ENCODE measurements at regions not wholly inside any gene's neighbourhood (a gene's known extent, or its start where the extent isn't known, plus 50 kb on each side); places are given as distances from the start of the nearest gene placed in this dataset.
A peak's percentile ranks its signal among the peaks of the same experiment; 100 is the strongest.
"Not testable (repeated sequence)": the region's sequence is repeated elsewhere in the genome, so short reads cannot be mapped to it uniquely, and the experiment has no call there.

DNA sequence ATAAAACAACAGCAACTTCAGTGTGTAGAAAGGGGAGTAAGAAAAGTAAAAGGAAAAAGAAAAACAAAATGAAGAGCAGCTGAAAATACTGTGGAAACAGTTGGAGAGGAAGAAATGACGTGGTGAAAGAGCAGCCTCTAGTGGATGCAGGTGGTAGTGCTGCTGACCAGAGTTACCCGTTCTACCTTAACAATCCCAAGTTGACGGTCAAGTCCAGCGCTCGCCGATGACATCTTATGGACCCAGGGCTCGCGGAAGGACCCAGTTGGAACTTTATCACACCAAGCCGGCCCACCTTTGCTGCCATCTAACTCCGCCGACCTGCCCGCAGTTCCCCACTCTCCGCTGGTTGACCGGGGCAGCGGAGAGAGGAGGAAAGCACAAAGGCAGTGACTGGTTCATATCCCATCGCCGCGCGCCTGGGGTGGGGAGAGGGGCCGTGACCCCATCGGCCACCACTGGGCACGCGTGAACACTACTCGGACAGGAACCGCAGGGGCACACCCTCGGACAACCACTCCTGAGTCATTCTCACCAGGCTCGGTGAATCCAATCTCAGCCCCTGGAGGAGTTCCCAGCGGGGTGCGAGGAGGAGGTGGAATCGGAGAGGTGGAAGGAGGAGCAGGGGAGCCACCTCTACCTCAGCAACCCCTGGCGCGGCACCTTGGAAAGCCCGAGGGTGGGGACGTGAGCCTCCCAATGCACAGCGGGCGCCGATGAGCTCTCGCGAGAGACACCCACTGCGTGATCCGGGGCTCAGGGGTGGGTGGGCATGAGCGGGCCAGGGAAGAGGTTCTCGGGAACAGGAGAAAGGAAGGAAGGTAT, 300.7 kb downstream of the CDY2B start:
- peak; percentile 33 to 66 for ATAC-seq

DNA sequence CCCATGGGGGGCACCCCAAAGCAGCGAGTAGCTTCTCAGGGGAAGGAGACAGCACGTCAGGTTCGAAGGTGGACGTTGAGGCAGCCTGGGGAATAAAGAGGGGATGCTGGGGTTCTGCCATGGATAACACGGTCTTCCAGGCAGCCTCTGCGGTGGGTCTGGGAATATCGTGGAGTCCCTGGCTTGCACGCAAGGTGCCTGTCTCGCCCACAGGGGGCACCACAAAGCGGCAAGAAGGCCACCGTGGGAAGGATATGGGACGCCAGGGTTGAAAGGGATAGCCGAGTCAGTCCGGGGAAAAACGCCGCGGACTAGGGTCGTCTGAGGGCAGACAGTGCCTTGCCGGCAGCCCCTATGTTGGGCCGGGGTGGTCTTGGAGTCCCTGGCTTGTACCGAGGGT, 316.9 kb downstream of the CDY2B start:
- ATAC-seq: not testable (repeated sequence)

Measured in activated CD4-positive, CD25-positive, alpha-beta regulatory T cell treated with anti-CD3 and anti-CD28 coated beads, Interleukin-2, amount 50 U/mL, for 24 hours (primary cell).